Ovary (tissue), 3 donors: ENCODE measurements at regions not wholly inside any gene's neighbourhood (a gene's known extent, or its start where the extent isn't known, plus 50 kb on each side); places are given as distances from the start of the nearest gene placed in this dataset.

ENCODE experiments used
- EP300 ChIP-seq: sonication (generic); formaldehyde crosslinking; IDR thresholded peaks from one replicate; pipeline ENCODE4 v1.6.1; 2017; ENCODE audit warnings: antibody characterized with exemption
- POLR2A ChIP-seq: fragments of 450-650 bp; IDR thresholded peaks from one replicate; pipeline ENCODE4 v1.6.1; 2017; ENCODE audit warnings: antibody characterized with exemption, mild to moderate bottlenecking, moderate library complexity
- TF ChIP-seq, protein P1 (sequence below), 3 donors: fragments of 450-650 bp in 2 of 3; fragments of 200-600 bp in 1 of 3; IDR thresholded peaks; one replicate each; pipeline versions ENCODE4 v1.5.1 to v1.8.0; 2016 to 2022; ENCODE audit warnings: antibody characterized with exemption in 3 of 3, mild to moderate bottlenecking in 1 of 3
- donor health status: DM: no; HTN: no; CAD: no.

DNA sequence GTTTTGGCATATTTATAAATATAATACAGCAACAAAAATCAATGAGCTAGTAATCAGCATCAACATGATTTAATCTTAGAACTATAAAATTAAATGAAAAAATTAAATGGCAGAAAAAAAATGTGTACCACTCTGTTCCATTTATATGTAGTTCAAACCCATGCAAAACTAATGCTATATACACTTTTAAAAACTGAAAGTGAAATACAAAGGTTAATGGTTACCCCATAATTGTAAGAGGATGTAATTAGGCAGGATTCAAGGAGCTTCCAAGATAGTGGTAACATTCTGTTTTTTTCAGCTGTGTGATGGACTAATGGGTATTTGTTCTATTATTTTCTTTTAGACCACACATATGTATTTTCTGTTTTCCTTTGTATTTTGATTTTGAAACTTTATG, 492.1 kb downstream of the UTRN start:
- TF ChIP-seq, protein P1, sequence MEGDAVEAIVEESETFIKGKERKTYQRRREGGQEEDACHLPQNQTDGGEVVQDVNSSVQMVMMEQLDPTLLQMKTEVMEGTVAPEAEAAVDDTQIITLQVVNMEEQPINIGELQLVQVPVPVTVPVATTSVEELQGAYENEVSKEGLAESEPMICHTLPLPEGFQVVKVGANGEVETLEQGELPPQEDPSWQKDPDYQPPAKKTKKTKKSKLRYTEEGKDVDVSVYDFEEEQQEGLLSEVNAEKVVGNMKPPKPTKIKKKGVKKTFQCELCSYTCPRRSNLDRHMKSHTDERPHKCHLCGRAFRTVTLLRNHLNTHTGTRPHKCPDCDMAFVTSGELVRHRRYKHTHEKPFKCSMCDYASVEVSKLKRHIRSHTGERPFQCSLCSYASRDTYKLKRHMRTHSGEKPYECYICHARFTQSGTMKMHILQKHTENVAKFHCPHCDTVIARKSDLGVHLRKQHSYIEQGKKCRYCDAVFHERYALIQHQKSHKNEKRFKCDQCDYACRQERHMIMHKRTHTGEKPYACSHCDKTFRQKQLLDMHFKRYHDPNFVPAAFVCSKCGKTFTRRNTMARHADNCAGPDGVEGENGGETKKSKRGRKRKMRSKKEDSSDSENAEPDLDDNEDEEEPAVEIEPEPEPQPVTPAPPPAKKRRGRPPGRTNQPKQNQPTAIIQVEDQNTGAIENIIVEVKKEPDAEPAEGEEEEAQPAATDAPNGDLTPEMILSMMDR (IDR thresholded peaks at IDR 0.05), result no peak
- TF ChIP-seq EP300 (no peak), POLR2A (no peak)
